ENCODE measurements at regions not wholly inside any gene's neighbourhood (a gene's known extent, or its start where the extent isn't known, plus 50 kb on each side); places are given as distances from the start of the nearest gene placed in this dataset.

DNA sequence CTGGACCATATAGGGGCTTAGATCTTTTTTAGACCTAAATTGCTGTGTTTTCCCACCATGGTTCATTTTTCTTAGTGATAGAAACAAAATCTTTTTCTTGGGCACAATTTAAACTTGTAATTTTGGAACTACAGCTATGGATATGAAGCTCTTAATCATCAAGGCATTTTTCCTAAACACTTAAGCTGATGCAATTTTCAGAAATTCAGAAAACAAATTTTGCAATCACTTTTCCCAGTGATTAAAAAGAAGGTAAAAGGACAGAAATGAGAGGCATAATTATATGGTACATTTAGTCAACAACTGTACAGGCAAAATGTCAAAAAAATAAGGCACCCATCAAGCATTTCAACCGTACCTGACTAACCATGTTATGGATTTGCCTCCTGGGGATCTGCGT, 665.4 kb downstream of the XIRP2 start:
- H3K4me3 ChIP-seq (ENCODE audit: low read length) = no peak overlapping the region
- no peak overlapping the region for H3K9ac ChIP-seq (ENCODE audit: low read depth, low read length)
- peaks cover 10% of the 10 kb centered on the region; the same call in 1 of the 2 replicates for H3K4me1 ChIP-seq (ENCODE audit: insufficient read depth, low read length)
- H3K27me3 ChIP-seq (ENCODE audit: insufficient read depth, low read length) = no peaks in the 10 kb centered on the region
- no peak overlapping the region for H3K27ac ChIP-seq (ENCODE audit: low read depth, low read length)
- 83% methylated on average over 2 of the region's 2 CpGs for WGBS
- H3K36me3 ChIP-seq (ENCODE audit: insufficient read depth, low read length) = peaks cover 30% of the 10 kb centered on the region
- peaks cover 26% of the 10 kb centered on the region for H3K9me3 ChIP-seq (ENCODE audit: insufficient read depth, low read depth, low read length)

DNA sequence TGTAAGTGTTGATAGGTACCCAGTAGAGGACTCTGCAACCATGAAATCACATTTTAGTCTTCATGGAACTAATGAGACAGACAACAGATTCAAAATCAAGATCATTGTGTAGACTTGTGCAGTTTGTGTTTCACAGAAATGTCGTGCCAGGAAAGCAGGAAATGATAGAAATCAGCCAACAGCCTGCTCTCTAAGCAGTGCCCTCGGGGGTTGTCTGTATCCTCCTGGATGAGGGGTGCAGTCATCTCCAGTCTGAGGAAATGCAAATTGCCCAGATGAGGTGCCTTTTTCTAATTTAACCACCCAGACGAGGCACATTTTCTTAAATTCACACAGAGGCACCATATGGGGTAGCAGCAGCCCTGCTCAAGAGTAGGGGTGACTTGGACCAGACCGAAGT, 663.1 kb downstream of the XIRP2 start:
- Histone ChIP-seq H3K36me3 (ENCODE audit: insufficient read depth, low read length) (peaks cover 9% of the 10 kb centered on the region), H3K4me3 (ENCODE audit: low read length) (no peak overlapping the region), H3K27me3 (ENCODE audit: insufficient read depth, low read length) (no peaks in the 10 kb centered on the region), H3K9me3 (ENCODE audit: insufficient read depth, low read depth, low read length) (peaks cover 4% of the 10 kb centered on the region), H3K9ac (ENCODE audit: low read depth, low read length) (no peak overlapping the region), H3K4me1 (ENCODE audit: insufficient read depth, low read length) (peaks cover 10% of the 10 kb centered on the region; the same call in 1 of the 2 replicates), H3K27ac (ENCODE audit: low read depth, low read length) (no peak overlapping the region)
- WGBS = 80% methylated on average over 4 of the region's 4 CpGs

DNA sequence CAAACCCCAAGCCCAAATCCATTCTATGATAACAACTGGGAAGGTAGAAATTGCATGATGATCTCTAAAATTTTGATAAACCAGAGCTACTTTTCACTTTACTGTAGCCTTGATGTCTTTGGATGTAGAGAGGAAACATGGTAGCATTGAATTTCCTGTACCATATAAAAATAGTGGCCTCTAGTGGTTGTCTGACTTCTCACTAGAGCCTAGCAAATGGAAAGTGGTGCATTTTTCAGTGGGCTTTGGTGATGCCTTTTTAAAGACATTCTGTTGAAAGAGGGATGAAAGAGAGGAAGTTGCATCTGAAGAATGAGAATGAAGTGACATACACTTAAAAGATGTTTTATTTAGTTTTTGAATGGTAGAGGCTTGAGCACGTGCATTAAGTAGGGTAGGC, 662.2 kb downstream of the XIRP2 start:
- H3K27ac ChIP-seq (ENCODE audit: low read depth, low read length) = no peak overlapping the region
- 91% methylated on average over 1 of the region's 1 CpG for WGBS

GRCh38 chr2:167548396-167548795, 660.1 kb downstream of the XIRP2 start:
- no peaks in the 10 kb centered on the region for H3K36me3 ChIP-seq (ENCODE audit: insufficient read depth, low read length)
- H3K9me3 ChIP-seq (ENCODE audit: insufficient read depth, low read depth, low read length) = no peaks in the 10 kb centered on the region
- WGBS = 91% methylated on average over 2 of the region's 2 CpGs
- H3K27me3 ChIP-seq (ENCODE audit: insufficient read depth, low read length) = no peaks in the 10 kb centered on the region
- no peak overlapping the region for H3K27ac ChIP-seq (ENCODE audit: low read depth, low read length)
- peaks cover 10% of the 10 kb centered on the region; the same call in 1 of the 2 replicates for H3K4me1 ChIP-seq (ENCODE audit: insufficient read depth, low read length)
- H3K9ac ChIP-seq (ENCODE audit: low read depth, low read length) = no peak overlapping the region
- no peak overlapping the region for H3K4me3 ChIP-seq (ENCODE audit: low read length)

More for the DNA sequence above, 662.2 kb downstream of the XIRP2 start:
- Histone ChIP-seq H3K36me3 (ENCODE audit: insufficient read depth, low read length) (peaks cover under 1% of the 10 kb centered on the region; the same call in 1 of the 2 replicates), H3K9me3 (ENCODE audit: insufficient read depth, low read depth, low read length) (no peaks in the 10 kb centered on the region), H3K4me1 (ENCODE audit: insufficient read depth, low read length) (peaks cover 10% of the 10 kb centered on the region; the same call in 1 of the 2 replicates), H3K4me3 (ENCODE audit: low read length) (no peak overlapping the region), H3K27me3 (ENCODE audit: insufficient read depth, low read length) (no peaks in the 10 kb centered on the region), H3K9ac (ENCODE audit: low read depth, low read length) (no peak overlapping the region)

GRCh38 chr2:167544602-167545001, 656.3 kb downstream of the XIRP2 start:
- H3K4me1 ChIP-seq (ENCODE audit: insufficient read depth, low read length) = peaks cover 9% of the 10 kb centered on the region; the same call in 1 of the 2 replicates
- H3K27me3 ChIP-seq (ENCODE audit: insufficient read depth, low read length) = no peaks in the 10 kb centered on the region
- H3K27ac ChIP-seq (ENCODE audit: low read depth, low read length) = no peak overlapping the region
- H3K36me3 ChIP-seq (ENCODE audit: insufficient read depth, low read length) = no peaks in the 10 kb centered on the region
- no peaks in the 10 kb centered on the region for H3K9me3 ChIP-seq (ENCODE audit: insufficient read depth, low read depth, low read length)
- H3K4me3 ChIP-seq (ENCODE audit: low read length) = no peak overlapping the region
- no peak overlapping the region for H3K9ac ChIP-seq (ENCODE audit: low read depth, low read length)
- 96% methylated on average over 19 of the region's 19 CpGs for WGBS

DNA sequence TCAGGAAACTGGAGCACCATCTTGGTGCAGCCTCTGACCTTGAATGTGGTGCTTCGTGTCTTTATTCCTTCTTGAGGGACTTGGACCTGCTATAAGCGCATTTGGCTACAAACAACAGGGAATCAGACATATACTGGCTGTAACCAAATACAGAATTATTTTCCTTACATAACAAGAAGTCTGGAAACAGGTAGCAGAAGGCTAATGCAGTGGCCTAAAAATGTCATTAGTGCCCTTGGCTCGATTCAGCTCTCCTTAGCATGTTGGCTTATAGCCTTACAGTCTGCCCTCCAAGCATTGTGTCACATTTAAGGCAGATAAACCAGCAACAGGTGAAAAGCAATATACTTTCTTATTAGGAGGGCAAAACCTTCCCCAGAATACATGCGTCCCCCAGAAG, 655.4 kb downstream of the XIRP2 start:
- WGBS = 99% methylated on average over 4 of the region's 4 CpGs
- Histone ChIP-seq H3K9ac (ENCODE audit: low read depth, low read length) (no peak overlapping the region), H3K4me3 (ENCODE audit: low read length) (no peak overlapping the region), H3K27ac (ENCODE audit: low read depth, low read length) (no peak overlapping the region), H3K36me3 (ENCODE audit: insufficient read depth, low read length) (no peaks in the 10 kb centered on the region), H3K9me3 (ENCODE audit: insufficient read depth, low read depth, low read length) (no peaks in the 10 kb centered on the region), H3K27me3 (ENCODE audit: insufficient read depth, low read length) (no peaks in the 10 kb centered on the region), H3K4me1 (ENCODE audit: insufficient read depth, low read length) (peaks cover 9% of the 10 kb centered on the region; the same call in 1 of the 2 replicates)

DNA sequence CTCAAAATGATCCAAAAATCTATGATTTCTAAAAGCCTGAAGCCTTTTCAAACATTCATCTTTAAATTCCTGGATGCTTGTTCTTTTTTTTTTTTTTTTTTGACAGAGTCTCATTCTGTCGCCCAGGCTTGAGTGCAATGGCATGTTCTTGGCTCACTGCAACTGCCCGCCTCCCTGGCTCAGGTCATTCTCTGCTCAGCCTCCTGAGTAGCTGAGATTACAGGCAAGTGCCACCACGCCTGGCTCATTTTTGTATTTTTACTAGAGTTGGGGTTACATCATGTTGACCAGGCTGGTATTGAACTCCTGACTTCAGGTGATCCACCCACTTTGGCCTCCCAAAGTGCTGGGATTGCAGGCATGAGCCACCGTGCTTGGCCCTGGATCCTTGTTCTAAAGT, 649.5 kb downstream of the XIRP2 start:
- no peaks in the 10 kb centered on the region for H3K27me3 ChIP-seq (ENCODE audit: insufficient read depth, low read length)
- H3K27ac ChIP-seq (ENCODE audit: low read depth, low read length) = no peak overlapping the region
- no peak overlapping the region for H3K9ac ChIP-seq (ENCODE audit: low read depth, low read length)
- H3K9me3 ChIP-seq (ENCODE audit: insufficient read depth, low read depth, low read length) = no peaks in the 10 kb centered on the region
- no peak overlapping the region for H3K4me3 ChIP-seq (ENCODE audit: low read length)
- peaks cover 9% of the 10 kb centered on the region; the same call in 1 of the 2 replicates for H3K4me1 ChIP-seq (ENCODE audit: insufficient read depth, low read length)
- WGBS = 93% methylated on average over 4 of the region's 4 CpGs
- H3K36me3 ChIP-seq (ENCODE audit: insufficient read depth, low read length) = peaks cover 4% of the 10 kb centered on the region; the same call in 1 of the 2 replicates

GRCh38 chr2:167534443-167534842, 646.2 kb downstream of the XIRP2 start:
- no peak overlapping the region for H3K4me3 ChIP-seq (ENCODE audit: low read length)
- H3K27me3 ChIP-seq (ENCODE audit: insufficient read depth, low read length) = no peaks in the 10 kb centered on the region
- H3K9ac ChIP-seq (ENCODE audit: low read depth, low read length) = no peak overlapping the region
- H3K9me3 ChIP-seq (ENCODE audit: insufficient read depth, low read depth, low read length) = no peaks in the 10 kb centered on the region
- peaks cover 4% of the 10 kb centered on the region; the same call in 1 of the 2 replicates for H3K36me3 ChIP-seq (ENCODE audit: insufficient read depth, low read length)
- WGBS = 96% methylated on average over 1 of the region's 1 CpG
- H3K27ac ChIP-seq (ENCODE audit: low read depth, low read length) = no peak overlapping the region
- no peaks in the 10 kb centered on the region for H3K4me1 ChIP-seq (ENCODE audit: insufficient read depth, low read length)

GRCh38 chr2:167524786-167525185, 636.5 kb downstream of the XIRP2 start:
- no peak overlapping the region for H3K27ac ChIP-seq (ENCODE audit: low read depth, low read length)
- no peaks in the 10 kb centered on the region for H3K4me1 ChIP-seq (ENCODE audit: insufficient read depth, low read length)
- no peak overlapping the region for H3K4me3 ChIP-seq (ENCODE audit: low read length)
- WGBS = 92% methylated on average over 2 of the region's 2 CpGs
- H3K9ac ChIP-seq (ENCODE audit: low read depth, low read length) = no peak overlapping the region
- no peaks in the 10 kb centered on the region for H3K36me3 ChIP-seq (ENCODE audit: insufficient read depth, low read length)
- H3K27me3 ChIP-seq (ENCODE audit: insufficient read depth, low read length) = no peaks in the 10 kb centered on the region
- no peaks in the 10 kb centered on the region for H3K9me3 ChIP-seq (ENCODE audit: insufficient read depth, low read depth, low read length)

DNA sequence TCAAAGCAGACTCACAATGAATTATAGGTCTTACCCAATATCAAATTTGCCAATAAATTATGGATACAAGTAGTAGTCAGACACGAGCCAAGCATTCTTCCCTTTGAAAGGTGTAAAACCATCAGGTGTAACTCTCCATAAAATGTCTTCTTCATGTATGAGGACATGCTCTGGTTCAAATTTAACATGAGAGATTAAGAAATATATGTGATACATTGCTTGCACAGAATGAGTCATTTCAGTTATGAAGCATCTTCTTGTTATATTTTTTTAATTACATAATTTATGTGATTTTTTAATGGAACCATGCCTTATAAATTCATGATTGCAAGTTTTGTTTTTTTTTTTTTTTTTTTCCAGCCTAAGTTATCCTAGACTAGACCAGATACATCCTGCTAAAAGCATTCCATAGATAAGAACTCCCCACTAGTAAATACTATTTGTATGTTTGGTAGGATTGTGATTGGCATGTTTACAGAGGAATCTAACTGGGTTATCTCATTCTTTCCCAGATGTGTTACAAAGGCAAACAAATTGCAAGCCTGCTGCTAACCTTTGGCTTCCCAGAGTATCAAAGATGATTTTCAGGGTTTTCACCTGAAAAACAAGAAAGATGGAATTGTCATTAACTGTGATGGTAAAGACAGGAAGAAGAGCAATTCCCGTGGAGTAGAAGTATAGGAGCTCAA, 621.9 kb downstream of the XIRP2 start:
- no peaks in the 10 kb centered on the region for H3K27me3 ChIP-seq (ENCODE audit: insufficient read depth, low read length)
- H3K4me1 ChIP-seq (ENCODE audit: insufficient read depth, low read length) = peaks cover 24% of the 10 kb centered on the region
- H3K9ac ChIP-seq (ENCODE audit: low read depth, low read length) = no peak overlapping the region
- H3K9me3 ChIP-seq (ENCODE audit: insufficient read depth, low read depth, low read length) = no peaks in the 10 kb centered on the region
- H3K27ac ChIP-seq (ENCODE audit: low read depth, low read length) = peak overlapping the region; percentile 74
- no peaks in the 10 kb centered on the region for H3K36me3 ChIP-seq (ENCODE audit: insufficient read depth, low read length)
- H3K4me3 ChIP-seq (ENCODE audit: low read length) = no peak overlapping the region
- 66% methylated on average over 2 of the region's 2 CpGs for WGBS

DNA sequence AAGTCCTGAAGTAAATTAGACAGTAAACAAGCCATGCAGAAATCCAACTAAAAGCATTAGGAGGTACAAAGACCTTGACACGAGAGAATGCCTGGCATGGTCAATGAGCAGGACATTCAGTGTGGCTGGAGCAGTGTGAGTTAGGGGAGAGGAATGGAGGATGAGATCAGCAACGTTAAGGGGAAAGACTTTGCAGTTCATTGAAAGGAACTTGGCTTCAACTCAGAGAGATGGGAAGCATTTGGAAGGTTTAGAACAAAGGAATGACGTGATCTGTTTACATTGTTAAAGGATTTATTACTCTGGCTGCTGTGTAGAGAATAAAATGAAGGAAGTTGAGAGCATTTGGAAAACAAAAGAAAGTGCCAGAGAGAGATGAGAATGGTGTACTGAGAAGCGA, 621.3 kb downstream of the XIRP2 start:
- Histone ChIP-seq H3K9ac (ENCODE audit: low read depth, low read length) (no peak overlapping the region), H3K9me3 (ENCODE audit: insufficient read depth, low read depth, low read length) (no peaks in the 10 kb centered on the region), H3K36me3 (ENCODE audit: insufficient read depth, low read length) (no peaks in the 10 kb centered on the region), H3K4me3 (ENCODE audit: low read length) (no peak overlapping the region), H3K27me3 (ENCODE audit: insufficient read depth, low read length) (no peaks in the 10 kb centered on the region), H3K4me1 (ENCODE audit: insufficient read depth, low read length) (peaks cover 24% of the 10 kb centered on the region), H3K27ac (ENCODE audit: low read depth, low read length) (peak overlapping the region; percentile 74)
- WGBS = 22% methylated on average over 4 of the region's 4 CpGs

Measured in HUES64 (cell line).